Lower leg skin (tissue), 3 donors: ENCODE measurements at regions not wholly inside any gene's neighbourhood (a gene's known extent, or its start where the extent isn't known, plus 50 kb on each side); places are given as distances from the start of the nearest gene placed in this dataset.

Experiments used
- CTCF ChIP-seq, 3 donors: fragments of 450-650 bp; IDR thresholded peaks; one replicate each; pipeline ENCODE4 v1.5.1; 2016; ENCODE audit warnings: antibody characterized with exemption in 3 of 3, mild to moderate bottlenecking in 3 of 3, moderate library complexity in 2 of 3
- POLR2A ChIP-seq, 2 donors: fragments of 450-650 bp; IDR thresholded peaks; one replicate each; pipeline ENCODE4 v1.6.1; 2016 to 2017; ENCODE audit warnings: antibody characterized with exemption in 2 of 2, mild to moderate bottlenecking in 1 of 2, moderate library complexity in 1 of 2

- TF ChIP-seq CTCF (IDR thresholded peaks at IDR 0.05) (no peak), POLR2A (IDR thresholded peaks at IDR 0.05) (no peak)
Measured at GRCh38 chr4:11511321-11511720, 82.6 kb upstream of the HS3ST1 start.
